H1 (cell line): ENCODE measurements at regions not wholly inside any gene's neighbourhood (a gene's known extent, or its start where the extent isn't known, plus 50 kb on each side); places are given as distances from the start of the nearest gene placed in this dataset.

Experiments
- HDAC6 ChIP-seq: IDR thresholded peaks from one replicate; pipeline ENCODE4 v1.7.1; 2012; ENCODE audit warnings: low read depth, mild to moderate bottlenecking, inconsistent platforms, low read length, moderate library complexity
- MAFK ChIP-seq: IDR thresholded peaks from 2 replicates; pipeline ENCODE4 v1.6.1; 2012; ENCODE audit warnings: low read depth, mild to moderate bottlenecking, improper control_type of control experiment, low read length
- NANOG ChIP-seq: IDR thresholded peaks from 2 replicates; pipeline ENCODE4 v1.6.1; 2011; ENCODE audit warnings: low read length, low read depth, mild to moderate bottlenecking, inconsistent platforms; ENCODE audit not compliant: insufficient read depth, poor library complexity, severe bottlenecking
- RBBP5 ChIP-seq: IDR thresholded peaks from 2 replicates; pipeline ENCODE4 v1.7.1; 2012; ENCODE audit warnings: low read depth, mild to moderate bottlenecking, inconsistent platforms, low read length, moderate library complexity, borderline replicate concordance
- SUZ12 ChIP-seq: fragments of 200-600 bp; sonication (generic); IDR thresholded peaks from 2 replicates; pipeline ENCODE4 v1.6.1; 2012; ENCODE audit warnings: mild to moderate bottlenecking, inconsistent platforms, low read length, moderate library complexity, mixed read lengths
- TAF1 ChIP-seq: IDR thresholded peaks from 2 replicates; pipeline ENCODE4 v1.6.1; 2011; ENCODE audit warnings: mild to moderate bottlenecking, low read depth, low read length
- TEAD4 ChIP-seq: IDR thresholded peaks from 2 replicates; pipeline ENCODE4 v1.6.1; 2012; ENCODE audit warnings: low read depth, low read length, inconsistent platforms, mixed read lengths
- TF ChIP-seq, protein P1 (sequence below): IDR thresholded peaks from 2 replicates; pipeline ENCODE4 v1.6.1; 2012; ENCODE audit warnings: low read length, inconsistent platforms
- TF ChIP-seq, protein P2 (sequence below), 3 experiments: IDR thresholded peaks; 1 replicate in 2 of 3; 2 replicates in 1 of 3; pipeline versions ENCODE4 v1.5.1 to v1.6.1; 2011; ENCODE audit warnings: low read length in 3 of 3, mild to moderate bottlenecking in 3 of 3, inconsistent platforms in 2 of 3, low read depth in 1 of 3, moderate library complexity in 1 of 3; ENCODE audit not compliant: insufficient read depth in 1 of 3; ENCODE audit errors: control extremely low read depth in 1 of 3

DNA sequence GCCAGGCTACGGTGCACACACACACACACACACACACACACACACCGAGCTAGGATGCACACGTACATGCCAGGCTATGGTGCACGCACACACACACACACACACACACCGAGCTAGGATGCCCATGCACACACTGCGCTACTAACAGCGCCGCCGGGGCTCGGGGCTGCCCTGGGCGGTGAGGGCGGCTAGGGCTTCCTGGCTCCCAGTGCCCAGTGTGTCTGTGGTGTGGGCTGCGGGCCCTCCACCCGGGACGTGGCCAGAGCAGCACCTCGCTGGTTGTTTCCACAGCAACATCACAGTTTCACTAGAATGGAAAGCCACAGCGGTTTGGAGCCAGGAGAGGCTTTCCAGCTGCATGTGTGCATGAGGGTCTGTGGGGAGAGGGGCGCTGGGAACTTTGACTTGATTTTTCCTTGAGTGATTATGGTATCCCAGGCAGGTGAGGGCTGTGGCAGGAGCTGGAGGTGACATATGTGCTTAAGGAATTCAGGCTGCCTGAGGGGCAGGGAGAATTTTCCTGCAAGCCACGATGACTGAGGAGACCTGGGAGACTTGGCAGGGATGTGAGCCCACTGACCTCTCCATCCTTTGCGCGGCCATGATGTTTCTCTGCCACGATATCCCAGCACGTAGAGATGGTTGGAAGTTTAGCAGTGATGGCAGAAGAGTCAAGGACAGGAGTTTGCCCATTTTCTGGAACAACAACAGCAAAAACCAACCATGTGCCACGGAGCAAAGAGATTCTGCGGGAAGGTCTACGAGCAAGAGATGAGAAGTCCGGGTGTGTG is 195.9 kb downstream of the SNX19 start (continued):
- TF ChIP-seq, protein P1, sequence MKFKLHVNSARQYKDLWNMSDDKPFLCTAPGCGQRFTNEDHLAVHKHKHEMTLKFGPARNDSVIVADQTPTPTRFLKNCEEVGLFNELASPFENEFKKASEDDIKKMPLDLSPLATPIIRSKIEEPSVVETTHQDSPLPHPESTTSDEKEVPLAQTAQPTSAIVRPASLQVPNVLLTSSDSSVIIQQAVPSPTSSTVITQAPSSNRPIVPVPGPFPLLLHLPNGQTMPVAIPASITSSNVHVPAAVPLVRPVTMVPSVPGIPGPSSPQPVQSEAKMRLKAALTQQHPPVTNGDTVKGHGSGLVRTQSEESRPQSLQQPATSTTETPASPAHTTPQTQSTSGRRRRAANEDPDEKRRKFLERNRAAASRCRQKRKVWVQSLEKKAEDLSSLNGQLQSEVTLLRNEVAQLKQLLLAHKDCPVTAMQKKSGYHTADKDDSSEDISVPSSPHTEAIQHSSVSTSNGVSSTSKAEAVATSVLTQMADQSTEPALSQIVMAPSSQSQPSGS, result no peak
- no peak for TF ChIP-seq RBBP5
- TF ChIP-seq SUZ12, result no peak
- TF ChIP-seq, protein P2, sequence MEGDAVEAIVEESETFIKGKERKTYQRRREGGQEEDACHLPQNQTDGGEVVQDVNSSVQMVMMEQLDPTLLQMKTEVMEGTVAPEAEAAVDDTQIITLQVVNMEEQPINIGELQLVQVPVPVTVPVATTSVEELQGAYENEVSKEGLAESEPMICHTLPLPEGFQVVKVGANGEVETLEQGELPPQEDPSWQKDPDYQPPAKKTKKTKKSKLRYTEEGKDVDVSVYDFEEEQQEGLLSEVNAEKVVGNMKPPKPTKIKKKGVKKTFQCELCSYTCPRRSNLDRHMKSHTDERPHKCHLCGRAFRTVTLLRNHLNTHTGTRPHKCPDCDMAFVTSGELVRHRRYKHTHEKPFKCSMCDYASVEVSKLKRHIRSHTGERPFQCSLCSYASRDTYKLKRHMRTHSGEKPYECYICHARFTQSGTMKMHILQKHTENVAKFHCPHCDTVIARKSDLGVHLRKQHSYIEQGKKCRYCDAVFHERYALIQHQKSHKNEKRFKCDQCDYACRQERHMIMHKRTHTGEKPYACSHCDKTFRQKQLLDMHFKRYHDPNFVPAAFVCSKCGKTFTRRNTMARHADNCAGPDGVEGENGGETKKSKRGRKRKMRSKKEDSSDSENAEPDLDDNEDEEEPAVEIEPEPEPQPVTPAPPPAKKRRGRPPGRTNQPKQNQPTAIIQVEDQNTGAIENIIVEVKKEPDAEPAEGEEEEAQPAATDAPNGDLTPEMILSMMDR (IDR thresholded peaks at IDR 0.05; ENCODE audit: control extremely low read depth in 1 of 3, insufficient read depth in 1 of 3, low read depth in 1 of 3, low read length in 3 of 3), result no peak
- TF ChIP-seq HDAC6, result no peak
- no peak for TF ChIP-seq MAFK
- TF ChIP-seq TEAD4, result no peak
- TF ChIP-seq TAF1, result no peak
- no peak for TF ChIP-seq NANOG
